ENCODE measurements at regions not wholly inside any gene's neighbourhood (a gene's known extent, or its start where the extent isn't known, plus 50 kb on each side); places are given as distances from the start of the nearest gene placed in this dataset.

- no peak for TF ChIP-seq ZBTB49 (CRISPR knock-in tag; IDR thresholded peaks at IDR 0.05; ENCODE audit: borderline replicate concordance)
- TF ChIP-seq KDM1A (CRISPR knock-in tag; IDR thresholded peaks at IDR 0.05) = no peak
- no peak for TF ChIP-seq ZNF230 (CRISPR knock-in tag; IDR thresholded peaks at IDR 0.05)
- TF ChIP-seq DRAP1 (CRISPR knock-in tag; IDR thresholded peaks at IDR 0.05) = no peak
- no peak for TF ChIP-seq MED13 (CRISPR knock-in tag; IDR thresholded peaks at IDR 0.05)
- TF ChIP-seq GABPA (IDR thresholded peaks at IDR 0.05; ENCODE audit: low read depth, low read length) = no peak
- TF ChIP-seq GABPA (CRISPR knock-in tag; IDR thresholded peaks at IDR 0.05; ENCODE audit: low read depth) = peak; percentile 47; the same call in 1 of the 2 replicates
- no peak for TF ChIP-seq RELA (CRISPR knock-in tag; IDR thresholded peaks at IDR 0.05)
- no peak for TF ChIP-seq ZNF644 (CRISPR knock-in tag; IDR thresholded peaks at IDR 0.05; ENCODE audit: low read depth)
- TF ChIP-seq ZNF33B (CRISPR knock-in tag; IDR thresholded peaks at IDR 0.05) = no peak
- TF ChIP-seq SP4 (CRISPR knock-in tag; IDR thresholded peaks at IDR 0.05) = no peak
- no peak for TF ChIP-seq ZNF281 (CRISPR knock-in tag; IDR thresholded peaks at IDR 0.05; ENCODE audit: borderline replicate concordance)
- no peak for TF ChIP-seq ZNF432 (CRISPR knock-in tag; IDR thresholded peaks at IDR 0.05; ENCODE audit: borderline replicate concordance)
- TF ChIP-seq HHEX (CRISPR knock-in tag; IDR thresholded peaks at IDR 0.05) = peak; percentile 39; the same call in 1 of the 2 replicates
- no peak for TF ChIP-seq RARG (CRISPR knock-in tag; IDR thresholded peaks at IDR 0.05; ENCODE audit: low read depth)
- no peak for TF ChIP-seq ZNF10 (CRISPR knock-in tag; IDR thresholded peaks at IDR 0.05; ENCODE audit: borderline replicate concordance, low read depth)
- no peak for TF ChIP-seq TBL1XR1 (IDR thresholded peaks at IDR 0.05; ENCODE audit: borderline replicate concordance, low read length, partially characterized antibody)
- no peak for TF ChIP-seq ZNF841 (CRISPR knock-in tag; IDR thresholded peaks at IDR 0.05; ENCODE audit: borderline replicate concordance)
- no peak for TF ChIP-seq MIER3 (CRISPR knock-in tag; IDR thresholded peaks at IDR 0.05; ENCODE audit: borderline replicate concordance)
- TF ChIP-seq ZNF18 (CRISPR knock-in tag; IDR thresholded peaks at IDR 0.05; ENCODE audit: insufficient replicate concordance) = peak; percentile 32
- TF ChIP-seq ZSCAN22 (CRISPR knock-in tag; IDR thresholded peaks at IDR 0.05) = no peak
These were observed 57.5 kb upstream of the FREM1 start (continued) for GRCh38 chr9:14967450-14968321.

Measured in HepG2 (cell line).